HL-60 (cell line): ENCODE measurements at regions not wholly inside any gene's neighbourhood (a gene's known extent, or its start where the extent isn't known, plus 50 kb on each side); places are given as distances from the start of the nearest gene placed in this dataset.

Source experiments
- DNase-seq, 2 experiments: peaks; one replicate each; pipeline ENCODE4 v3.0.0-alpha.2; 2010 to 2020; ENCODE audit warnings: low read depth in 1 of 2, low spot score in 1 of 2
- H3K27ac ChIP-seq: fragments of 250-450 bp; sonication (Bioruptor Pico); replicated peaks from 2 replicates; pipeline ENCODE4 v1.5.1; 2020; ENCODE audit warnings: mild to moderate bottlenecking, moderate library complexity
- H3K27me3 ChIP-seq: fragments of 250-450 bp; sonication (Bioruptor Pico); 2 replicates; pipeline ENCODE4 v1.5.1; 2021; ENCODE audit warnings: mild to moderate bottlenecking, moderate library complexity; ENCODE audit not compliant: insufficient read depth, poor library complexity, severe bottlenecking
- H3K4me3 ChIP-seq: replicated peaks from 2 replicates; pipeline ENCODE4 v1.5.1; 2011; ENCODE audit warnings: mild to moderate bottlenecking, control low read depth, low read length; ENCODE audit not compliant: insufficient read depth
- GABPA ChIP-seq: IDR thresholded peaks from 2 replicates; pipeline ENCODE4 v1.6.1; 2012; ENCODE audit warnings: low read depth
- POLR2AphosphoS5 ChIP-seq: IDR thresholded peaks from 2 replicates; pipeline ENCODE4 v1.6.1; 2012; ENCODE audit warnings: low read depth
- SPI1 ChIP-seq: IDR thresholded peaks from 2 replicates; pipeline ENCODE4 v1.6.1; 2012; ENCODE audit warnings: low read depth, mild to moderate bottlenecking, borderline replicate concordance
- TF ChIP-seq, protein P1 (sequence below): IDR thresholded peaks from 2 replicates; pipeline ENCODE4 v1.6.1; 2012; ENCODE audit warnings: low read depth; ENCODE audit not compliant: insufficient replicate concordance
- TF ChIP-seq, protein P2 (sequence below): IDR thresholded peaks from one replicate; pipeline ENCODE4 v1.5.1; 2011; ENCODE audit warnings: low read length, control low read depth, inconsistent platforms; ENCODE audit not compliant: insufficient read depth

DNA sequence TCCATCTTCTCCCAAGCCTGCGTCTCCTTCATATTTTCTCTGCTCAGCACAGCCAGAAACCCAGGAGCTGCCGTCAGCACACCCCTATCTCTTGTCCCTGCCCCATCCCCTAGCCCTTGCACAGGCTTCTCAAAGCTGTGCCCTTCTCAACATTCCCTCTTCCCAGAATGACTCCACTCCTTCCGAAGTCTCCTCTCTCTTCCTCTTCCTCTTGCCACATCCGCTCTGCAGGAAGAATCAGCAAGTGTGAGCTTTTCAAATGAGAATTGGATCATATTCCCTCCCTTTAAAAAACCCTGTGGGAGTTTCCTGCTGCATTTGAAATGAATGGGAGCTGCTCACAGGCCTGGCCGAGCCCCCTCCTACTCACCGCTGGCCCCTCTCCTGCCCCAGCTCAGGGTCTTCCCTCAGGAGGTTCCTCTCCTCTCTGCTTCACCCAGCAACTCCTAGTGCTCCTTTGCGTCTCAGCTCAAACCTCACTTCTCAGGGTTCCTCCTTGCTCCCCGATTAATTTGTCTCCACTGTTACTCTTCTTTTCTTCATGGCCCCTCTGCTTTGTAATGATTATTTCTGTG, 528.5 kb upstream of the CCDC196 start:
- DNase-seq, result no peak
- no peak overlapping the region for H3K4me3 ChIP-seq
- H3K27ac ChIP-seq, result no peak overlapping the region
- no peaks in the 10 kb centered on the region for H3K27me3 ChIP-seq
- TF ChIP-seq, protein P1, sequence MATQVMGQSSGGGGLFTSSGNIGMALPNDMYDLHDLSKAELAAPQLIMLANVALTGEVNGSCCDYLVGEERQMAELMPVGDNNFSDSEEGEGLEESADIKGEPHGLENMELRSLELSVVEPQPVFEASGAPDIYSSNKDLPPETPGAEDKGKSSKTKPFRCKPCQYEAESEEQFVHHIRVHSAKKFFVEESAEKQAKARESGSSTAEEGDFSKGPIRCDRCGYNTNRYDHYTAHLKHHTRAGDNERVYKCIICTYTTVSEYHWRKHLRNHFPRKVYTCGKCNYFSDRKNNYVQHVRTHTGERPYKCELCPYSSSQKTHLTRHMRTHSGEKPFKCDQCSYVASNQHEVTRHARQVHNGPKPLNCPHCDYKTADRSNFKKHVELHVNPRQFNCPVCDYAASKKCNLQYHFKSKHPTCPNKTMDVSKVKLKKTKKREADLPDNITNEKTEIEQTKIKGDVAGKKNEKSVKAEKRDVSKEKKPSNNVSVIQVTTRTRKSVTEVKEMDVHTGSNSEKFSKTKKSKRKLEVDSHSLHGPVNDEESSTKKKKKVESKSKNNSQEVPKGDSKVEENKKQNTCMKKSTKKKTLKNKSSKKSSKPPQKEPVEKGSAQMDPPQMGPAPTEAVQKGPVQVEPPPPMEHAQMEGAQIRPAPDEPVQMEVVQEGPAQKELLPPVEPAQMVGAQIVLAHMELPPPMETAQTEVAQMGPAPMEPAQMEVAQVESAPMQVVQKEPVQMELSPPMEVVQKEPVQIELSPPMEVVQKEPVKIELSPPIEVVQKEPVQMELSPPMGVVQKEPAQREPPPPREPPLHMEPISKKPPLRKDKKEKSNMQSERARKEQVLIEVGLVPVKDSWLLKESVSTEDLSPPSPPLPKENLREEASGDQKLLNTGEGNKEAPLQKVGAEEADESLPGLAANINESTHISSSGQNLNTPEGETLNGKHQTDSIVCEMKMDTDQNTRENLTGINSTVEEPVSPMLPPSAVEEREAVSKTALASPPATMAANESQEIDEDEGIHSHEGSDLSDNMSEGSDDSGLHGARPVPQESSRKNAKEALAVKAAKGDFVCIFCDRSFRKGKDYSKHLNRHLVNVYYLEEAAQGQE, result no peak
- TF ChIP-seq SPI1 (no peak), POLR2AphosphoS5 (no peak), GABPA (no peak)
- TF ChIP-seq, protein P2, sequence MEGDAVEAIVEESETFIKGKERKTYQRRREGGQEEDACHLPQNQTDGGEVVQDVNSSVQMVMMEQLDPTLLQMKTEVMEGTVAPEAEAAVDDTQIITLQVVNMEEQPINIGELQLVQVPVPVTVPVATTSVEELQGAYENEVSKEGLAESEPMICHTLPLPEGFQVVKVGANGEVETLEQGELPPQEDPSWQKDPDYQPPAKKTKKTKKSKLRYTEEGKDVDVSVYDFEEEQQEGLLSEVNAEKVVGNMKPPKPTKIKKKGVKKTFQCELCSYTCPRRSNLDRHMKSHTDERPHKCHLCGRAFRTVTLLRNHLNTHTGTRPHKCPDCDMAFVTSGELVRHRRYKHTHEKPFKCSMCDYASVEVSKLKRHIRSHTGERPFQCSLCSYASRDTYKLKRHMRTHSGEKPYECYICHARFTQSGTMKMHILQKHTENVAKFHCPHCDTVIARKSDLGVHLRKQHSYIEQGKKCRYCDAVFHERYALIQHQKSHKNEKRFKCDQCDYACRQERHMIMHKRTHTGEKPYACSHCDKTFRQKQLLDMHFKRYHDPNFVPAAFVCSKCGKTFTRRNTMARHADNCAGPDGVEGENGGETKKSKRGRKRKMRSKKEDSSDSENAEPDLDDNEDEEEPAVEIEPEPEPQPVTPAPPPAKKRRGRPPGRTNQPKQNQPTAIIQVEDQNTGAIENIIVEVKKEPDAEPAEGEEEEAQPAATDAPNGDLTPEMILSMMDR, result no peak

DNA sequence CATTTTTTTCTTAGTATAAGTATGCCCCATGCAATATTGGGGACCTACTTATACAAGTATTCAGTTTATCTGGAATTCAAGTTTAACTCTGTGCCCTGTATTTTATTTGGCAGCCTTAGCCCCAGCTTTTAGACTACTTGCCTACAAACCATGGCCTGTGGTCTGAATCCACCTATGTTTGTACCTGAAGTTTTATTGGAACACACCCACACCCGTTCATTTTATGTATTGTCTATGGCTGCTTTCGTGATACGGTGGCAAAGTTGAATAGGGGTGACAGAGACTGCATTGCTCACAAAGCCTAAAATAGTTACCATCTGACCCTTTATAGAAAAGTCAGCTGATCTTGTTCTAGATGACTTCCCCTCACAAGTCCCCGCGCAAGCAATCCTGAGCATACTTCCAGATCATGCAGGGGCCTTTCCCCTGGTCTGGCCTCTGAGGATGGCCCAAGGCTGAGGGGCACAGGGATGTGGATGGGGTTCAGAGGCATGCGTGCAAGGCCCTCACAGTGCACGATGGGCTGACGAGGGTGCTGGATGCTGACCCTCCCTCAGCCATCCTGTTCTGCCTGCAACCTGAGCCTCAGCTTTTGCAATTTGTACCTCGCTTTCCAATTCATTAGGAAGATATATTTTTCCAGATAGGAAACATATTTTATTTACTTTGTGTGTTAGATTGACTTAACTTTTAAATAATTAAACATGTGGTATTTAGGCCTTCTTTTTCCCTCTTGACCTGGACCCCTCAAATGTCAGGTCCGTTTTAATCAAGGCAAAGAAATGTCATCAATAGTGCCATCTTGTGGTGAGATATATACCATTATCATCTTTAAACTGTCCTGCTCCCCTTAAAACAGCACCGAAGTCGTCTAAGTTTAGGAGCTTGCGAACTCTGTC, 527.3 kb upstream of the CCDC196 start:
- TF ChIP-seq, protein P1, result no peak
- TF ChIP-seq SPI1 (no peak), GABPA (no peak)
- Histone ChIP-seq H3K27ac (no peak overlapping the region), H3K27me3 (no peaks in the 10 kb centered on the region), H3K4me3 (no peak overlapping the region)
- no peak for DNase-seq

DNA sequence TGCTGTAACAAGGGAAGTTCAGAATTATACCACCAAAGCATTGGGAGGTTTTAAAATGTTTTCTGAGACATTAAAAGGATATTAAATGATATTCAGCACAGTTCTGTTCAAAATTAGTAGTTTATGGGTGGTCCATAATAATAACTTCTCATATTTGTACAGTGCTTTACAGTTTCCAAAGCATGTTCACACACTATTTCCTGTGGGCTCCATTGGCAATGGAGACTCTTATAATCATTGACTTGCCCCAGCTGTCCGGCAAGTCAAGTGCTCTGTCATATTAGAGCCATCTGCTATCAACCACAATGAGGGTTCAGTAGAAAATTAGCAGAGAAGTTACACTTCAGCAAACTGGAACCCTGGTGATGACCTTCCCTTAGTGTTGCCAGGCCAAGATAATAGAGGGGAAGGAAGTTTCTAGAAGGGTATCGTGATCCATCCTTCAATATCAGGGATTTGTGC, 526.6 kb upstream of the CCDC196 start:
- Histone ChIP-seq H3K27me3 (no peaks in the 10 kb centered on the region), H3K4me3 (no peak overlapping the region), H3K27ac (no peak overlapping the region)
- TF ChIP-seq SPI1 (no peak), GABPA (no peak), POLR2AphosphoS5 (no peak)
- TF ChIP-seq, protein P1, result no peak
- TF ChIP-seq, protein P2, result no peak
- DNase-seq, result no peak
